HCT116 (cell line): ENCODE measurements at regions not wholly inside any gene's neighbourhood (a gene's known extent, or its start where the extent isn't known, plus 50 kb on each side); places are given as distances from the start of the nearest gene placed in this dataset.
"Not testable (repeated sequence)": the region's sequence is repeated elsewhere in the genome, so short reads cannot be mapped to it uniquely, and the experiment has no call there.

Experiments
- ATAC-seq: fragments of 200-7000 bp; cut with Tn5 transposase; 2 replicates; pipeline ENCODE4 v1.9.1; 2020; ENCODE audit warnings: mild to moderate bottlenecking, moderate library complexity
- BruUV-seq: library from RNA; stranded (reverse); fragments of 400-500 nt; replicated peaks from 2 replicates; lab custom pipeline; 2021; lab: Mats Ljungman, UMichigan
- CTCF ChIA-PET: fragments of 300-600 bp; sonication (Branson Sonifier 250); formaldehyde crosslinking; loops from one replicate; lab custom pipeline; 2021; ENCODE audit warnings: antibody characterized with exemption; lab: Charles Lee
- POLR2A ChIA-PET: fragments of 300-600, 350-600 bp; sonication (Branson Sonifier 250); formaldehyde crosslinking; loops from one replicate; lab custom pipeline; 2021; ENCODE audit warnings: antibody characterized with exemption; lab: Charles Lee
- RAD21 ChIA-PET, 2 experiments: fragments of 300-600 bp; sonication (Branson Sonifier 250); formaldehyde crosslinking; loops; one replicate each; lab custom pipeline; 2023; ENCODE audit warnings: low total read pairs in 2 of 2; ENCODE audit not compliant: uncharacterized antibody in 2 of 2, unreplicated experiment in 2 of 2, low non-redundant PET in 1 of 2; lab: Charles Lee
- DNase-seq: peaks from one replicate; pipeline ENCODE4 v3.0.0-alpha.2; 2010; ENCODE audit warnings: low read depth, low spot score
- H2AFZ ChIP-seq: fragments of 200-600 bp; shearing (Covaris generic), sonication (generic); 2 replicates; pipeline ENCODE4 v1.6.1; 2017; ENCODE audit warnings: low read depth, mixed run types, mixed read lengths, antibody characterized with exemption, low read length; ENCODE audit not compliant: poor library complexity, severe bottlenecking
- H3K27ac ChIP-seq: 2 replicates; pipeline ENCODE4 v1.5.1; 2012; ENCODE audit warnings: low read depth, low read length
- H3K27me3 ChIP-seq: fragments of 200-600 bp; sonication (generic); 2 replicates; pipeline ENCODE4 v1.6.1; 2016; ENCODE audit warnings: mixed run types, low read length, mixed read lengths; ENCODE audit not compliant: insufficient read depth
- H3K36me3 ChIP-seq, 2 experiments: fragments of 200-500 bp in 1 of 2; fragments of 200-600 bp in 1 of 2; sonication (Bioruptor generic) in 1 of 2; sonication (generic) in 1 of 2; 2 replicates each; pipeline versions ENCODE4 v1.5.1 to v1.6.1; 2014 to 2016; ENCODE audit warnings: low read length in 2 of 2, inconsistent platforms in 1 of 2, mixed read lengths in 1 of 2, mixed run types in 1 of 2; ENCODE audit not compliant: insufficient read depth in 2 of 2, control insufficient read depth in 1 of 2
- H3K4me1 ChIP-seq, 2 experiments: fragments of 200-600 bp in 1 of 2; sonication (generic) in 1 of 2; 2 replicates each; pipeline versions ENCODE4 v1.5.1 to v1.6.1; 2012 to 2017; ENCODE audit warnings: low read length in 2 of 2, inconsistent platforms in 1 of 2, mild to moderate bottlenecking in 1 of 2, mixed read lengths in 1 of 2, mixed run types in 1 of 2, moderate library complexity in 1 of 2; ENCODE audit not compliant: insufficient read depth in 2 of 2, control insufficient read depth in 1 of 2
- H3K4me2 ChIP-seq: fragments of 200-600 bp; sonication (generic); 2 replicates; pipeline ENCODE4 v1.6.1; 2017; ENCODE audit warnings: mixed run types, low read length, mixed read lengths
- H3K4me3 ChIP-seq, 2 experiments: fragments of 200-600 bp in 1 of 2; sonication (generic) in 1 of 2; replicated peaks in 1 of 2; 2 replicates each; pipeline ENCODE4 v1.5.1; 2011 to 2016; ENCODE audit warnings: low read length in 2 of 2, control low read depth in 1 of 2, low read depth in 1 of 2, mild to moderate bottlenecking in 1 of 2, mixed read lengths in 1 of 2, mixed run types in 1 of 2
- H3K79me2 ChIP-seq: fragments of 200-600 bp; sonication (generic); 2 replicates; pipeline ENCODE4 v1.6.1; 2017; ENCODE audit warnings: mild to moderate bottlenecking, mixed run types, low read length, moderate library complexity, mixed read lengths; ENCODE audit not compliant: insufficient read depth
- H3K9ac ChIP-seq: fragments of 200-600 bp; sonication (generic); 2 replicates; pipeline ENCODE4 v1.6.1; 2016; ENCODE audit warnings: low read length, mixed read lengths
- H3K9me2 ChIP-seq: fragments of 200-600 bp; sonication (generic), shearing (Covaris generic); 2 replicates; pipeline ENCODE4 v1.6.1; 2017; ENCODE audit warnings: mixed run types, mild to moderate bottlenecking, moderate library complexity; ENCODE audit not compliant: insufficient read depth
- H3K9me3 ChIP-seq, 2 experiments: fragments of 200-500 bp in 1 of 2; fragments of 200-600 bp in 1 of 2; sonication (Bioruptor generic) in 1 of 2; sonication (generic) in 1 of 2; 2 replicates each; pipeline ENCODE4 v1.6.1; 2014 to 2017; ENCODE audit warnings: low read length in 2 of 2, mixed read lengths in 2 of 2, inconsistent platforms in 1 of 2, low read depth in 1 of 2, mild to moderate bottlenecking in 1 of 2, mixed run types in 1 of 2, moderate library complexity in 1 of 2; ENCODE audit not compliant: control insufficient read depth in 1 of 2, insufficient read depth in 1 of 2
- H4K20me1 ChIP-seq: fragments of 200-600 bp; sonication (generic), shearing (Covaris generic); 2 replicates; pipeline ENCODE4 v1.6.1; 2017; ENCODE audit warnings: mixed run types, mild to moderate bottlenecking, moderate library complexity; ENCODE audit not compliant: insufficient read depth
- ATF3 ChIP-seq: IDR thresholded peaks from 2 replicates; pipeline ENCODE4 v1.6.1; 2012
- CEBPB ChIP-seq: IDR thresholded peaks from 2 replicates; pipeline ENCODE4 v1.6.1; 2012; ENCODE audit warnings: low read depth
- CTCF ChIP-seq, 3 experiments: fragments of 200-600 bp in 1 of 3; sonication (generic) in 1 of 3; IDR thresholded peaks in 2 of 3; conservative IDR thresholded peaks in 1 of 3; 2 replicates each; pipeline ENCODE4 v1.5.1; 2012 to 2017; ENCODE audit warnings: low read depth in 2 of 3, low read length in 2 of 3, antibody characterized with exemption in 1 of 3, borderline replicate concordance in 1 of 3, control low read depth in 1 of 3, mild to moderate bottlenecking in 1 of 3, mixed read lengths in 1 of 3, mixed run types in 1 of 3, moderate library complexity in 1 of 3; ENCODE audit not compliant: insufficient read depth in 1 of 3
- EGR1 ChIP-seq: IDR thresholded peaks from 2 replicates; pipeline ENCODE4 v1.6.1; 2012; ENCODE audit warnings: low read depth
- EZH2 ChIP-seq: fragments of 200-600 bp; sonication (generic); IDR thresholded peaks from 2 replicates; pipeline ENCODE4 v1.6.1; 2017; ENCODE audit warnings: antibody characterized with exemption, mixed run types
- JUND ChIP-seq: IDR thresholded peaks from 2 replicates; pipeline ENCODE4 v1.6.1; 2012
- MAX ChIP-seq: IDR thresholded peaks from 2 replicates; pipeline ENCODE4 v1.6.1; 2012
- POLR2AphosphoS5 ChIP-seq: IDR thresholded peaks from 2 replicates; pipeline ENCODE4 v1.6.1; 2011; ENCODE audit warnings: mild to moderate bottlenecking, low read depth, low read length, moderate library complexity
- YY1 ChIP-seq: IDR thresholded peaks from 2 replicates; pipeline ENCODE4 v1.6.1; 2011; ENCODE audit warnings: low read length, low read depth, moderate library complexity, mild to moderate bottlenecking; ENCODE audit not compliant: insufficient replicate concordance; ENCODE audit errors: extremely low read depth
- ZBTB33 ChIP-seq: IDR thresholded peaks from 2 replicates; pipeline ENCODE4 v1.6.1; 2011; ENCODE audit warnings: mild to moderate bottlenecking, low read length, moderate library complexity; ENCODE audit not compliant: insufficient replicate concordance; ENCODE audit errors: extremely low read depth
- intact Hi-C: fragments of 100-400 bp; cut with micrococcal nuclease; formaldehyde crosslinking; loops from 2 replicates; pipeline ENCODE4 v1.10.0; 2022

GRCh38 chr5:5736007-5736406 lies 313.5 kb downstream of the ICE1 start:
- intact Hi-C loops: no loop called here
- Histone ChIP-seq H3K27me3 (no peaks in the 10 kb centered on the region), H3K9me3 (no peaks in the 10 kb centered on the region), H3K9ac (no peak overlapping the region), H2AFZ (no peak overlapping the region), H3K4me1 (no peaks in the 10 kb centered on the region)
- POLR2A ChIA-PET: no interaction called here
- no peak for TF ChIP-seq JUND
- no peak for TF ChIP-seq ATF3
- TF ChIP-seq CTCF (IDR thresholded peaks at IDR 0.05 in 2 of 3, conservative IDR thresholded peaks at IDR 0.05 in 1 of 3; ENCODE audit: borderline replicate concordance in 1 of 3, insufficient read depth in 1 of 3, low read depth in 2 of 3, low read length in 2 of 3): no peak
- TF ChIP-seq MAX: no peak
- TF ChIP-seq EGR1: no peak
- TF ChIP-seq EZH2: no peak
- TF ChIP-seq YY1: no peak
- no peak for TF ChIP-seq ZBTB33
- TF ChIP-seq CEBPB: no peak
- no peak for TF ChIP-seq POLR2AphosphoS5
- TF ChIP-seq, all 23 proteins: peak for 0
- Histone ChIP-seq H4K20me1 (no peaks in the 10 kb centered on the region), H3K36me3 (no peaks in the 10 kb centered on the region), H3K79me2 (no peaks in the 10 kb centered on the region), H3K4me2 (no peak overlapping the region), H3K4me3 (no peak overlapping the region), H3K9me2 (no peaks in the 10 kb centered on the region), H3K27ac (no peak overlapping the region)
- DNase-seq (no peak), ATAC-seq (no peak)
- BruUV-seq: no TSS peak
- ChIA-PET CTCF (no interaction called here), RAD21 (no interaction called here)

GRCh38 chr5:5733058-5733457 lies 310.6 kb downstream of the ICE1 start:
- H2AFZ ChIP-seq, RAD21 ChIA-PET, intact Hi-C loops, H3K27me3 ChIP-seq, H3K79me2 ChIP-seq, H3K27ac ChIP-seq, H3K36me3 ChIP-seq, H3K4me1 ChIP-seq, BruUV-seq, CTCF ChIA-PET, H3K9me2 ChIP-seq, H3K9ac ChIP-seq, H3K4me3 ChIP-seq, POLR2A ChIA-PET, DNase-seq, H4K20me1 ChIP-seq, H3K4me2 ChIP-seq, ATAC-seq, H3K9me3 ChIP-seq: not testable (repeated sequence)
